ENCODE measurements at regions not wholly inside any gene's neighbourhood (a gene's known extent, or its start where the extent isn't known, plus 50 kb on each side); places are given as distances from the start of the nearest gene placed in this dataset.

DNA sequence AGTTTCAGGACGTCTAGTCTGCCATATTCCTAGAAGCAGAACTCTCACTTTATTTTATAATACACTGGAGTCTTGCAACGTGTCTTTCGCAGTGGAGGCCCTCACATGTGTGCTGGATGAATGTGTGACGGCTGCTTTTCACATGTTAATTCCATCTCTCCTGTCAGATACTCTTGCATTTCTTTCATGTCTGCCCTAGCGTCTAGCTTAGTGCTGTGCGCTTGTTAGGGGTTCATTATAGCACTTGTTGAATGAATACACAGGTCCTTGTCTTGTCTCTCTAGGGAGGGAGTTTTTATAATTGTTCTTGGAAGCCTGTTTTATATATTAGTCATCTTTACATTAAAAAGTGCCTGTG lies 94.4 kb downstream of the MAP3K8 start:
- TF ChIP-seq, protein P1, sequence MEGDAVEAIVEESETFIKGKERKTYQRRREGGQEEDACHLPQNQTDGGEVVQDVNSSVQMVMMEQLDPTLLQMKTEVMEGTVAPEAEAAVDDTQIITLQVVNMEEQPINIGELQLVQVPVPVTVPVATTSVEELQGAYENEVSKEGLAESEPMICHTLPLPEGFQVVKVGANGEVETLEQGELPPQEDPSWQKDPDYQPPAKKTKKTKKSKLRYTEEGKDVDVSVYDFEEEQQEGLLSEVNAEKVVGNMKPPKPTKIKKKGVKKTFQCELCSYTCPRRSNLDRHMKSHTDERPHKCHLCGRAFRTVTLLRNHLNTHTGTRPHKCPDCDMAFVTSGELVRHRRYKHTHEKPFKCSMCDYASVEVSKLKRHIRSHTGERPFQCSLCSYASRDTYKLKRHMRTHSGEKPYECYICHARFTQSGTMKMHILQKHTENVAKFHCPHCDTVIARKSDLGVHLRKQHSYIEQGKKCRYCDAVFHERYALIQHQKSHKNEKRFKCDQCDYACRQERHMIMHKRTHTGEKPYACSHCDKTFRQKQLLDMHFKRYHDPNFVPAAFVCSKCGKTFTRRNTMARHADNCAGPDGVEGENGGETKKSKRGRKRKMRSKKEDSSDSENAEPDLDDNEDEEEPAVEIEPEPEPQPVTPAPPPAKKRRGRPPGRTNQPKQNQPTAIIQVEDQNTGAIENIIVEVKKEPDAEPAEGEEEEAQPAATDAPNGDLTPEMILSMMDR (IDR thresholded peaks at IDR 0.05) = no peak
- no peak for TF ChIP-seq POLR2AphosphoS5 (IDR thresholded peaks at IDR 0.05)
